CD4-positive, alpha-beta T cell treated with Interleukin-21 for 1 hour (primary cell): ENCODE measurements at regions not wholly inside any gene's neighbourhood (a gene's known extent, or its start where the extent isn't known, plus 50 kb on each side); places are given as distances from the start of the nearest gene placed in this dataset.
"Not testable (repeated sequence)": the region's sequence is repeated elsewhere in the genome, so short reads cannot be mapped to it uniquely, and the experiment has no call there.

ENCODE experiments used
- DNase-seq: peaks from one replicate; pipeline ENCODE4 v3.0.0-alpha.2; 2020

DNA sequence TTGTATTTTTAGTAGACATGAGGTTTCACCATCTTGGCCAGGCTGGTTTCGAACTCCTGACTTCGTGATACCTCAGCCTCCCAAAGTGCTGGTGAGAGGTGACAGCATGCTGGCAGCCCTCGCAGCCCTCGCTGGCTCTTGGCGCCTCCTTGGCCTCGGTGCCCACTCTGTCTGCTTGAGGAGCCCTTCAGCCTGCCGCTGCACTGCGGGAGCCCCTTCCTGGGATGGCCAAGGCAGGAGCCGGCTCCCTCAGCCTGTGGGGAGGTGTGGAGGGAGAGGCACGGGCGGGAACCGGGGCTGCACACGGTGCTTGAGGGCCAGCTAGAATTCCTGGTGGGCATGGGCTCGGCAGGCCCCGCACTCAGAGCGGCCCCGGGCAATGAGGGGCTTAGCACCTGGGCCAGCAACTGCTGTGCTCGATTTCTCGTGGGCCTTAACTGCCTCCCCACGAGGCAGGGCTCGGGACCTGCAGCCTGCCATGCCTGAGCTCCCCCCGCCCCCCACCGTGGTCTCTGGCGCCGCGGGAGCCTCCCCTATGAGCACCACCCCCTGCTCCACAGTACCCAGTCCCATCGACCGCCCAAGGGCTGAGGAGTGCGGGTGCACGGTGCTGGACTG is 96.5 kb upstream of the RHOBTB1 start:
- DNase-seq: no peak

DNA sequence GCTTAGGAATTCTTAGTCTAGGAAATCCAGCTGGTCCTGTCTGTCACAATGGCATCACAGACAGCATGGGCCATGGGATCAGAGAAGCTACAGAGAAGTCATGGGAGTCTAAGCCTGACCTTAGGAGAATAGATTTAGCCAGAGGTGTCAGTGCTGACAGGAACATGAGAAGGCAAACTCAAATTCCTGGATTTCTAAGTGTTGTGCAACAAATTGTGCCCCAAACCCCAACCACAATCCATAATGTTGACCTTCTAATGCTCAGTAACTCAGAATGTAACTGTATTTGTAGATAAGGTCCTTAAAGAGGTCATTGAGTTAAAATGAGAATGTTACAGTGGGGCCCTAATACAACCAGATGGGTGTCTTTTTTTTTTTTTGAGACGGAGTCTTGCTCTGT is 95.9 kb upstream of the RHOBTB1 start:
- DNase-seq: no peak

DNA sequence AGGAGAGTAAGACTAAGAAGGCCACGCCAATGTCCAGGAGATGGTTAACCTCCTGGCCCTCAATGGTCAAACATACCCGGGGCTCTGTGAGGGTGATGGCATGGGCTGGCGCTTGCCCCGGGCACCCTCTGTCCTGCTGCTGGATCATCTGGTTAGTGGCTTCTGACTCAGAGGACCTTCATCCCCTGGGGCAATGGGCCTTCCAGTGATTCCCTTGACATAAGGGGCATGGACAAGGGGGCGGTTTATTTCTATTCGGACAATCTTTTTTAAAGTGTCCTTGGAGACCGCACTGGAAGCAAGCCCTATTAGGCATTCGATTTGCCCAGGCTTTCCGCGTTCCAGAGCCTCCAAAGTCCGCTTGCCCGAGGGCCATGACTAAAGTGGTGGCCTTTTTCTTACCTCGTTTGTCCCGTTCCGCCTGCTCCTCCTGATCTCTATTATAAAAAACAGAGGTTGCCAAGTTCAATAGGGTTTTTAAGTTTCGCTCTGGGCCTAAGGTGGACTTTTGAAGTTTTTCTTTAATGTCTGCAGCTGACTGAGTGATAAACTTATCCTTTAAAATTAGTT is 93.4 kb upstream of the RHOBTB1 start:
- DNase-seq: not testable (repeated sequence)

DNA sequence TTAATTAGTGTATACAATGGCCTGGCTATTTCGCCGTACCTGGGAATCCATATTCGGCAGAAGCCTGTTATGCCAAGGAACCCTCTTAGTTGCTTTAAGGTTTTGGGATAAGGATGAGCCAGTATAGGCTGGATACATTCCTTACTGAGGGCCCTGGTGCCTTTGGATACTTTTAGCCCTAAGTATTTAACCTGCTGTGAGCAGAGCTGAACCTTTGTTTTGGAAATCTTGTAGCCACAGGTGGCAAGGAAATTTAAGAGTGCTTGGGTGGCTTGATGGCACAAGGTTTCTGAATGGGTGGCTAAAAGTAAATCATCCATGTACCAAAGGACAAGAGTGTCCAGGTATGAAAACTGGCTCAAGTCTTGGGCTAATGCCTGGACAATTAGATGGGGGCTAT is 92.2 kb upstream of the RHOBTB1 start:
- DNase-seq: not testable (repeated sequence)

- DNase-seq: no peak
These were observed 87.4 kb upstream of the RHOBTB1 start for GRCh38 chr10:61031341-61031740.

DNA sequence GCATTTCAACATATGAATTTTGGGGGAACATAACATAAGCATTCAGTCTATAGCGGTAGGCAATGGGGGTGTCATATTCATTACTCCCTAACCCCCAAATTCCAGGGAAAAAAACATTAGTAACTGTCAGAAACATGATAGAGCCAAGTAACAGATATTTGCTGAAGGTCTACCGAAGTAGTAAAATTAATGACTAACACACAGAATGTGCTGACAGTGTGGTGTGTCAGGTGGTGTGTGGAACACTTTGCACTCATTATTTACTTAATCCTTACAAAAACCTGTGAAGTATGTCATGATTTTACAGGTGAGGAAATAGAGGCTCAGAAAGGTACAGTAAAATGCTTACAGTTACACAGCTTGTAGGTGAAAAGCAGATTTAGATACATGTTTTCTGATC is 85.4 kb upstream of the RHOBTB1 start:
- no peak for DNase-seq

DNA sequence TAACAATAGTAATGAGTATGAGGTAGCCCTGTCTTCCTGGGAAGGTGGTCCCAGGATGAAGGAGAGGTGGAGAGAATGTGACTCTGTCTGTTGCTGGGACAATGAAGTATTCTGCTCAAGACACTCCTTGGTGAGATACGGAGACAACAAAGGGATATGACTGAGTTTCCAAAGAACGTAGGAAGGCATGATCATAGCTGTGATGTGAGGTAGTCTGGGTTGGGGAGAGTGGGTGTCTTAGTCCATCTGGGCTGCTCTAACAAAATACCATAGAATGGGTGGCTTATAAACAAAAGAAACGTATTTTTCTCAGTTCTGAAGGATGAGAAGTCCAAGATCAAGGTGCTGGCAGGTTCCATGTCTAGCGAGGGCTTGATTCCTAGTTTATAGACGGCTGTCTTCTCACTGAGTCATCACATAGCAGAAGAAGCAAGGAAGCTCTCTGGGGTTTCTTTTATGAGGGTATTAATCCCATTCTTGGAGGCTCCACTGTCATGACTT is 84.9 kb upstream of the RHOBTB1 start:
- no peak for DNase-seq

DNA sequence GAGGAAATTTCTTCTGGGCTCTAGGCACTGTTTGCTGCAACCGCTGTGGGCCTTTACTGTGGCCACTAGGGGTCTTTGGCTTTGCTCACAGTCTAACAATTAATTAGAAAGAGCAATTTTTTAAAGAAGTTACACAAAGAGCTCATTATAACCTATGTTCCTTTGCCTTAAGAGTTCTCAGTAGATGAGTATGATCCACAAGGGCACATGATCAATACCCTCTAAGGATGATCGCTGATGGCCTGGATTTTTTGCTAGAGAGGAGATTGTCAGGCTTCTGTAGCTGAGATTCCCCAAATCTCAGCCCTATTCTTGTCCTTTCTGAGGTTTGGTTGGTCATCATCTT is 80.8 kb upstream of the RHOBTB1 start:
- DNase-seq: no peak

GRCh38 chr10:61024151-61024855 is 80.3 kb upstream of the RHOBTB1 start:
- no peak for DNase-seq

- no peak for DNase-seq
These were observed 79.1 kb upstream of the RHOBTB1 start for GRCh38 chr10:61023053-61023452.

DNA sequence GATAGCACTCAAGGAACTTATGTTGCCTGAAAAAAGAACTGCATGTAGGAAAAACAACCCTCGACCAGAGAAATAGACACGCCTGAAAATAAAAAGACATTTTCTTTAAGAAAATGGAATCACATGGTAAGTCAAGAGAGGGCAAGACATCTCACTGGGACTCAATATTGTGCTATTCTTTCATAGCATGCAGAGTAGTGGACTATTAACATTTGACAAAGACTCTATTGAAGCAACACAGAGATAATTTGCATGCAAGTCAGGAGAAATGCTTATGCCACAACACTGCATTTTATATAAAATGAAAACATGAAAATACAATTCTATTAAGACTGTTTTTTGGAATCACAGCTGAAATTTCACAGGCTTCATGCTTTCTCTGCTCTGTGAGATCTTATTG is 77.9 kb upstream of the RHOBTB1 start:
- no peak for DNase-seq

DNA sequence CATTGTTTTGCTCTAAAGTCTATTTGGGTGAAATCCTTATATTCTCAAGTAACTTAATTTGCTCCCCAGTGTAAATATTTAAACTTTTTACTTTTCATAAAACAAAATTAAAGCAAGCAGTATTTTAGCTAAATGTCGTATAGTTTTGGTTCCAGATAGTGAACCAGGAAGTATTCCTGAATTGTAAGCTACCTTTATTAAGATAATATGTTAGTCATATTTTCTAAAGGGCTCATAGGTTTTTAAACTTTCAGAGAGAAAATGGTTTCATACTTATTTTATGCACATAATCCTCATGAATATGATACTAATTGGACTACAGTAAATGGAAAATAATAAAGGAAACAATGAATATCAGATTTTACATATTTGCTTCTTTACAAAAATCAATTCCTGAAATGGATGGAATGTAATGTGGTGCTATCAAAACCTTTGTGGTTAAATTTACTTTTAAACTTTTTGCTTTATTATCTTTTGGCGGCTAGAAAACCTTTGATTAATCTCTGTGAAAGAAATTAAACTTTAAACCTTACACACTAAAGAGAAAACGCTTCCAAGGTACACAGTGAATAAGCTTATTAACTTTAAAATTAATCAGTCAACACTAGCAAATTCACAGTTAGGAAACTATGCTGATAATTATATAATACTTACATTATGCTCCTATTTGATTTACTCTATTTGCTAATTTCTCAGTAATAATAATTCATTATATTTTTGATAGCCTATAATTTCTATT is 76.6 kb upstream of the RHOBTB1 start:
- no peak for DNase-seq

DNA sequence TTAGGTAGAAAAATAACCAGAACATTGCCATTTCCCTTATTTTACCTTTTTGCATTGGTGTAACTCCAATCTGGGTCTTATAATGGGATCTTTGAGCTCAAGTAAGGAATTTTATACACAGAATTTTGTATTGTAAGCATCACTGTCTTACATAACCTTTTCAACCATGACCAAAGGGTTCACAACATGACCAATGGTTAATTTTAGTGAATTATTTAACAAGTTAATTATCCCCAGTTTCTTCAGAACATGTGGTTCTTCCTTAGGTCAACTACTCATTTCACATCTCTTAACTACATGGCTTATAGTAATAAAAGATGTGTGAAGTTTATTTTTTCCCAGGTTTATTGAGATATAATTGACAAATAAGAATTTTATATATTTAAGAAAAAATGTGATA is 74.2 kb upstream of the RHOBTB1 start:
- no peak for DNase-seq

DNA sequence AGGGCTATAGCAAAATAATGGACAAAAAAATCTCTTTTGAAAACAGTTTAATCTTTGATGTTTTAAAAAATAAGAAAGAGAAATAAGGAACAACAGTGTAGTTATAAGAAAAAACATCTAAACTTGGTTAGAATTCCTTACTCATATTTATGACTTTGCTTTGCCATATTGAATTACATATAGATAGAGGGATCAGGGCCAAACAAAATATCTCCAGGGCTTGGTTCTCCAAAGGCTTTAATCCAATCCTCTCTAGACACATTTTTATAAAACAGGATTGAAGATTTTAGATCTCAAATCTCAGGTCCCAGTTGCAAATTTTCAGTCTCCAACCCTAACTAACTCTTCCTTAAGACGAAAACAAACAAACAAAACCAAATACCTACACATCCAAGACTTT is 72.6 kb upstream of the RHOBTB1 start:
- no peak for DNase-seq

DNA sequence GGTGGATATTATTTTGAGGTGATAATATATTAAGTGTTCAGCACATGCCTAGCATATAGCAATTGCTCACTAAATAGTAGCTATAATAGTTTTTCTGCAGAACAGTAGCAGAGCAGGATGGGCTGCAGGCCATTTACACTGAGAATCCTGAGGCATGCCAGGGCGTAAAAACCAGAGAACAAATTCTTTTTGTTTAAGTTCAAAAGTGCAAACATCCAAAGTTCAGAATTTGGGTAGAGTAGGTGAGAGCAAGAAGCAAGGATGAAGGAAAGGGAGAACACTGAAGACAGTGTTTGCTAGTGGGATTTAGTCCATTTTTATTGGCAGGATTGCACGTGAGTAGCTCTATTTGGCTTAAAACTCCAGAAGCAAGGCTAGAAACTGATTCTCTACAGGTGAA is 72.0 kb upstream of the RHOBTB1 start:
- DNase-seq: no peak

DNA sequence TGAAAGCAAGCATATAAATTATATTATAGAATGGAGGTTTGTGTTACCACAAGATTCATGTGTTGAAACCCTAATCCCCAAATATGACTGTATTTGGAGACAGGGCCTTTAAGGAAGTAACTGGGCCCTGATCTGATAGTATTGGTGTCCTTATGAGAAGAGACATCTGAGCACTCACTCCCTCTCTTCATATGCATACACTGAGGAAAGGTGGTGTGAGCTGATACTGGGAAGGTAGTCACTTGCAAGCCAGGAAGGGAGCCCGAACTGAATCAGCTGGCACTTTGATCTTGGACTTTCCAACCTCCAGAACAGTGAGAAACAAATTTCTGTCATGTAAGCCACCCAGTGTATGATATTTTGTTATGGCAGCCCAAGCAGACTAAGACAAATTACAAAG is 66.9 kb upstream of the RHOBTB1 start:
- no peak for DNase-seq

DNA sequence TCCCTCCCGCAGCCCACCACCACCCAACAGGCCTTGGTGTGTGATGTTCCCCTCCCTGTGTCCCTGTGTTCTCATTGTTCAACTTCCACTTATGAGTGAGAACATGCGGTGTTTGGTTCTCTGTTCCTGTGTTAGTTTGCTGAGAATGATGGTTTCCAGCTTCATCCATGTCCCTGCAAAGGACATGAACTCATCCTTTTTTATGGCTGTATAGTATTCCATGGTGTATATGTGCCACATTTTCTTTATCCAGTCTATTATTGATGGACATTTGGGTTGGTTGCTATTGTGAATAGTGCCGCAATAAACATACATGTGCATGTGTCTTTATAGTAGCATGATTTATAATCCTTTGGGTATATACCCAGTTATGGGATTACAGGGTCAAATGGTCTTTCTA is 59.1 kb upstream of the RHOBTB1 start:
- not testable (repeated sequence) for DNase-seq

DNA sequence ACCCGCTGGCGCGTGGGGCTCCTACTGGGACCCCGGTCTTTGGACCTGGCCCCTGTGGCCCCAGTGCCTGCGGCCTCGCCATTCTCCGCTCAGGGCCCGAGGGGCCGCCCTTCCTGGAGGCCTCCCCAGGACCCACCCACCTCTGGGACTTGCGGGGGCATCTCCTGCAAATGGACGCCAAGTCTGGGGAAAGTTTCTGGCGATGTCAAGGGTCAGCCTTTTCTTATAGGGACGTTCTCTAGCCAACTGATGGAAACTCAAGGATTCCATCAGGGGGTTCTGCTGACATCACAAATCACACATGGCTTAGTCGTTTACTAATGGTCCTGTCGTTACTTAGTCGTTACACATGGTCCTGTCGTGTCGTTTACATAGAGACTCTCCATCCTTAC is 57.7 kb upstream of the RHOBTB1 start:
- no peak for DNase-seq

GRCh38 chr10:61000769-61001730 is 57.1 kb upstream of the RHOBTB1 start:
- no peak for DNase-seq

GRCh38 chr10:60998932-60999331 is 54.9 kb upstream of the RHOBTB1 start:
- DNase-seq: no peak

DNA sequence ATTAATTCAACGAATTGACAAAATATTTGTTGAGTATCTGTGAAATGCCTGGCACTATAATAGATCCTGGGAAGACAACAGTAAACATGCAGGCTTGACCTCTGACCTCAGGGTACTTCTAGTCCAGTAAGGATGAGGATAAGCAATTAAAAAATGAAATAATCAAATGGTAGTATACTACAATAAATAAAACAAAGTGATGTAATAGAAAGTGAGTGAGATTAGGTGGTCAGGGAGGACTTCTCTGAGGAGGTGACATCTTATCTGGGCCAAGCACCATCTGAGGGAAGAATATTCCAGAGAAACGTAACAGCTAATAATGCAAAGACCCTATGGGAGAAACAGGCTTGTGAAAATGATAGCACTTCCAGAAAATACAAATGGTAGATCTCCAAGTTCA is 50.1 kb upstream of the RHOBTB1 start:
- no peak for DNase-seq
